Spleen (tissue), 11 donors: ENCODE measurements at regions not wholly inside any gene's neighbourhood (a gene's known extent, or its start where the extent isn't known, plus 50 kb on each side); places are given as distances from the start of the nearest gene placed in this dataset.

Experiments used
- DNase-seq: peaks from one replicate; pipeline ENCODE4 v3.0.0-alpha.2; 2020
- H3K27ac ChIP-seq, 8 donors: fragments of 200-600 bp; sonication (generic) in 7 of 8; 1 replicate in 4 of 8; 2 replicates in 4 of 8; pipeline versions ENCODE4 v1.5.0 to v1.8.0; 2016 to 2021; ENCODE audit warnings: inconsistent platforms in 4 of 8, mild to moderate bottlenecking in 4 of 8, moderate library complexity in 1 of 8
- H3K27me3 ChIP-seq, 7 donors: fragments of 200-600 bp; sonication (generic) in 6 of 7; replicated peaks in 1 of 7; 1 replicate in 4 of 7; 2 replicates in 3 of 7; pipeline versions ENCODE4 v1.5.0 to v1.8.0; 2016 to 2021; ENCODE audit warnings: inconsistent platforms in 3 of 7, mild to moderate bottlenecking in 1 of 7
- H3K36me3 ChIP-seq, 6 donors: fragments of 200-600 bp; sonication (generic) in 5 of 6; 1 replicate in 4 of 6; 2 replicates in 2 of 6; pipeline versions ENCODE4 v1.5.0 to v1.8.0; 2016 to 2021; ENCODE audit warnings: inconsistent platforms in 2 of 6
- H3K4me1 ChIP-seq, 6 donors: fragments of 200-600 bp; sonication (generic) in 5 of 6; 1 replicate in 3 of 6; 2 replicates in 3 of 6; pipeline versions ENCODE4 v1.5.0 to v1.8.0; 2016 to 2021; ENCODE audit warnings: inconsistent platforms in 3 of 6
- H3K4me3 ChIP-seq, 8 donors: fragments of 200-600 bp; sonication (generic) in 7 of 8; 1 replicate in 4 of 8; 2 replicates in 4 of 8; pipeline versions ENCODE4 v1.5.0 to v1.8.0; 2016 to 2021; ENCODE audit warnings: inconsistent platforms in 4 of 8, mild to moderate bottlenecking in 4 of 8, moderate library complexity in 2 of 8
- H3K9me3 ChIP-seq, 8 donors: fragments of 200-600 bp; sonication (generic) in 7 of 8; 1 replicate in 4 of 8; 2 replicates in 4 of 8; pipeline versions ENCODE4 v1.5.0 to v1.8.0; 2016 to 2021; ENCODE audit warnings: inconsistent platforms in 4 of 8
- CTCF ChIP-seq, 11 experiments: fragments of 200-600 bp in 7 of 11; fragments of 450-650 bp in 4 of 11; sonication (generic) in 4 of 11; IDR thresholded peaks in 8 of 11; conservative IDR thresholded peaks in 3 of 11; 1 replicate in 7 of 11; 2 replicates in 4 of 11; pipeline versions ENCODE4 v1.4.0 to v1.8.0; 2016 to 2021; ENCODE audit warnings: antibody characterized with exemption in 11 of 11, inconsistent platforms in 4 of 11, mild to moderate bottlenecking in 1 of 11
- POLR2A ChIP-seq, 3 donors: fragments of 450-650 bp; IDR thresholded peaks; one replicate each; pipeline ENCODE4 v1.5.1; 2017; ENCODE audit warnings: antibody characterized with exemption in 3 of 3, mild to moderate bottlenecking in 1 of 3
- POLR2AphosphoS5 ChIP-seq, 3 donors: sonication (generic); formaldehyde crosslinking; IDR thresholded peaks; one replicate each; pipeline ENCODE4 v1.5.1; 2017; ENCODE audit warnings: antibody characterized with exemption in 3 of 3
- WGBS, 5 donors: extraction: QIAGEN DNeasy Blood & Tissue Kit in 3 of 5; methylation state at CpG; one replicate each; pipeline versions ENCODE4 v1.1.5 to v1.1.7; 2013 to 2018; 5-methylcytosine and 5-hydroxymethylcytosine counted together
- intact Hi-C: fragments of 100-400 bp; cut with DNase I; formaldehyde crosslinking; loops from one replicate; pipeline ENCODE4 v1.15.0; 2023; ENCODE audit warnings: low total_unique reads
- donor health status: healthy with polysubstance abuse.
- donor health status: DM: no; HTN: no; CAD: no; lungs with moderate emphysema.
- donor health status: DM: no; HTN: no; CAD: no.
- donor health status: Bipolar disorder and iron deficiency.
- donor health status: healthy.
- donor health status: DM: no; HTN: no; CAD: no.
- donor health status: DM: yes; HTN: yes; CAD: no.

DNA sequence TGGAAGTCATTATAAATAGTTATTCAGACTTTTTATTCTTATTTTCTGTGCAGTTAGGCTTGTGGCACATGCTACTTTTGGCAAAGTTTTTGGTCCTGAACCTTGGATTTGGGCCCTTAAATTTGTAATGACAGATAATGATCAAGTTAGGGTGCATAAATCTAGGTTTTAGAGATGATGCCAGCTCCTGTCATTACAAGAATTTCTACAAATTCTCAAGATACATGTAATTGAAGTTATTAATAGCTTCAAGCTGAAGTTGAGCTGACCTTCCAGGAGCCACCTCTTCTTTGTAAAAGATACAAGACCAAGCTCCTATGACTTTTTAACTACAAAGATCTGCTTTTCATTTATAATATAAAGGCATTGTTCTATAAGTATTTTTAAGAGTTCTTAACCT, 255.6 kb upstream of the UGT8 start:
- H3K36me3 ChIP-seq = no peaks in the 10 kb centered on the region
- H3K27me3 ChIP-seq = no peaks in the 10 kb centered on the region
- DNase-seq = no peak
- no peaks in the 10 kb centered on the region for H3K4me1 ChIP-seq
- TF ChIP-seq CTCF (IDR thresholded peaks at IDR 0.05 in 8 of 11, conservative IDR thresholded peaks at IDR 0.05 in 3 of 11) = no peak
- TF ChIP-seq POLR2A (IDR thresholded peaks at IDR 0.05) = no peak
- TF ChIP-seq POLR2AphosphoS5 (IDR thresholded peaks at IDR 0.05) = no peak
- H3K27ac ChIP-seq = no peak overlapping the region
- H3K9me3 ChIP-seq = peaks cover 0 to 4% (median 0%) of the 10 kb centered on the region in 8 donors
- intact Hi-C loops = no loop called here
- H3K4me3 ChIP-seq = no peak overlapping the region

DNA sequence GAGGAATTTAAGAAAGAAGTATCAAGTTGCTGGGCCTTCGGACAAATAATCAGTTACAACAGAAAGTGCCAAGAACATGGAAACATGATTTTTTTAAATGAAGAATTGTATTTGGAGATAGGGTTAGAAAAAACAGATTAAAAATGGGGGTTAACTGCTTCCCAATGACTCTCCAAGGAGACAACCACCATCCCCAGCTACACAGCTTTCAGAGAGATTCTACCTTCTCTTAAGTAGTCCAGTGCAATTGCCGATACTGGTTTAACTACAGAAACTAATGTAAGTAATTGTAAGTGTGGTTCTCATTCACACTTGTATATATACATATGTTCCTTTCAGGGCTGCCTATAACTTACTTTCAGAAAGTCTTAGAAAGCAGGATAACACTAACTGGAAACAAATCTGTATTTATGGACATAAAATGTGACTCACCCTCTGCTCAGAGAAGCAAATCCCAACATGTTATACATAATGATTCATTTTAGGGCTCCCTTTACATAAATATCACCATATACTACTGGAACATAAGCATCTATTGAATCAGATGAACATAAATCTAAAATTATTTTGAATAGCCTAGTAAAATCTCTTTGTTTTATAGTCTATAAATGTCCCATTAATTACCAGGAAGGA, 248.9 kb upstream of the UGT8 start:
- Histone ChIP-seq H3K36me3 (no peaks in the 10 kb centered on the region), H3K9me3 (peaks cover 0 to 8% (median 2%) of the 10 kb centered on the region in 8 donors), H3K27me3 (no peaks in the 10 kb centered on the region), H3K27ac (no peak overlapping the region), H3K4me1 (no peaks in the 10 kb centered on the region), H3K4me3 (no peak overlapping the region)
- no peak for TF ChIP-seq CTCF (IDR thresholded peaks at IDR 0.05 in 8 of 11, conservative IDR thresholded peaks at IDR 0.05 in 3 of 11)
- no peak for TF ChIP-seq POLR2AphosphoS5 (IDR thresholded peaks at IDR 0.05)
- TF ChIP-seq POLR2A (IDR thresholded peaks at IDR 0.05) = no peak
- no peak for DNase-seq
- WGBS, 5 donors = 89 to 97% (median 94%) methylated on average over 2 of the region's 2 CpGs
- intact Hi-C loops = no loop called here

GRCh38 chr4:114358901-114359300, 239.7 kb upstream of the UGT8 start:
- TF ChIP-seq CTCF (IDR thresholded peaks at IDR 0.05 in 8 of 11, conservative IDR thresholded peaks at IDR 0.05 in 3 of 11) (no peak), POLR2AphosphoS5 (IDR thresholded peaks at IDR 0.05) (no peak), POLR2A (IDR thresholded peaks at IDR 0.05) (no peak)
- Histone ChIP-seq H3K4me3 (no peak overlapping the region), H3K36me3 (no peaks in the 10 kb centered on the region), H3K27me3 (no peaks in the 10 kb centered on the region), H3K4me1 (no peaks in the 10 kb centered on the region), H3K27ac (no peak overlapping the region), H3K9me3 (no peaks in the 10 kb centered on the region)
- DNase-seq = no peak
- intact Hi-C loops = no loop called here

DNA sequence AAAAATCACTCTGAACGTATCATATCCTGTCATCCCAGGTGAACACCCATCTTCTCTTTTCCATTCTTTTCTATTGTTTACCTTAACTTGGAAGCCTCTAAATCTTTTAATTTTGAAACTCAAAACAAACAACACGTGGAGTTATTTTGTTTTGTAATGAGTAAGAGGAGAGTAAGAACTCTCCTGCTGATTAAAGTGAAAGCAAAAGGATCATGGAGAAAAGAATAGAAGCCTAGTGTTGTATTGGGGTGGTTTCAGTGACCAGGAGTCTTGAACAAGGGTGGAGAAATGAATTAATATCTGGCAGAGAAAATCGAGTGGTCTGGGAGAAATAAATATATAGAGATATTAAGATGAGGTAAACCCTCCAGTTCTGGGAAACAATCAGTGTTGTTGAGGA, 237.4 kb upstream of the UGT8 start:
- TF ChIP-seq POLR2A (IDR thresholded peaks at IDR 0.05) = no peak
- no peak for TF ChIP-seq POLR2AphosphoS5 (IDR thresholded peaks at IDR 0.05)
- TF ChIP-seq CTCF (IDR thresholded peaks at IDR 0.05 in 8 of 11, conservative IDR thresholded peaks at IDR 0.05 in 3 of 11) = no peak
- WGBS, 5 donors = 32 to 49% (median 37%) methylated on average over 3 of the region's 3 CpGs
- intact Hi-C loops = no loop called here
- Histone ChIP-seq H3K4me1 (no peaks in the 10 kb centered on the region), H3K36me3 (no peaks in the 10 kb centered on the region), H3K4me3 (no peak overlapping the region), H3K27ac (no peak overlapping the region), H3K9me3 (no peaks in the 10 kb centered on the region), H3K27me3 (no peaks in the 10 kb centered on the region)
- no peak for DNase-seq
